OCI-LY7 (cell line): ENCODE measurements at regions not wholly inside any gene's neighbourhood (a gene's known extent, or its start where the extent isn't known, plus 50 kb on each side); places are given as distances from the start of the nearest gene placed in this dataset.

ENCODE experiments used
- CTCF ChIP-seq: fragments of 200-600 bp; sonication (generic); conservative IDR thresholded peaks from 2 replicates; pipeline ENCODE4 v1.5.1; 2014; ENCODE audit warnings: mild to moderate bottlenecking, antibody characterized with exemption, low read length, moderate library complexity, mixed read lengths
- EZH2phosphoT487 ChIP-seq: fragments of 200-600 bp; sonication (generic); IDR thresholded peaks from 2 replicates; pipeline ENCODE4 v1.6.1; 2018; ENCODE audit warnings: low read depth, borderline replicate concordance, mild to moderate bottlenecking, mixed run types, antibody characterized with exemption, low read length, moderate library complexity, mixed read lengths

GRCh38 chr4:16417198-16417597 is 190.9 kb upstream of the TAPT1 start:
- TF ChIP-seq CTCF (no peak), EZH2phosphoT487 (no peak)
